ENCODE measurements at regions not wholly inside any gene's neighbourhood (a gene's known extent, or its start where the extent isn't known, plus 50 kb on each side); places are given as distances from the start of the nearest gene placed in this dataset.
A peak's percentile ranks its signal among the peaks of the same experiment; 100 is the strongest.

- ChIA-PET CTCF (no interaction called here), POLR2A (no interaction called here)
- Histone ChIP-seq H3K79me2 (ENCODE audit: control insufficient read depth, insufficient read depth, low read length) (no peaks in the 10 kb centered on the region), H3K27ac (ENCODE audit: insufficient read depth, low read depth, low read length) (no peak overlapping the region), H3K9ac (replicated peaks; ENCODE audit: extremely low read depth, insufficient read depth, low read length) (no peak overlapping the region), H3K27me3 (ENCODE audit: control insufficient read depth in 2 of 2, insufficient read depth in 2 of 2, low read length in 2 of 2) (no peaks in the 10 kb centered on the region), H4K20me1 (replicated peaks; ENCODE audit: control insufficient read depth, extremely low read depth, insufficient read depth, low read length) (no peaks in the 10 kb centered on the region), H3K4me3 (replicated peaks in 1 of 3; ENCODE audit: insufficient read depth in 1 of 3, low read depth in 1 of 3, low read length in 3 of 3) (no peak overlapping the region), H3K4me2 (ENCODE audit: insufficient read depth, low read length) (no peak overlapping the region), H3K36me3 (ENCODE audit: control insufficient read depth in 2 of 2, extremely low read depth in 1 of 2, insufficient read depth in 2 of 2, low read length in 2 of 2) (no peaks in the 10 kb centered on the region), H2AFZ (ENCODE audit: low read depth, low read length) (peak overlapping the region; percentile 46), H3K9me3 (replicated peaks; ENCODE audit: control insufficient read depth, insufficient read depth, low read length) (no peaks in the 10 kb centered on the region), H3K9me1 (replicated peaks; ENCODE audit: control insufficient read depth, extremely low read depth, insufficient read depth, low read length) (no peaks in the 10 kb centered on the region), H3K4me1 (ENCODE audit: control insufficient read depth, extremely low read depth, insufficient read depth, low read length) (no peaks in the 10 kb centered on the region)
- FAIRE-seq, result no peak
- no TSS peak for BruUV-seq (replicated peaks)
- no peak for DNase-seq (ENCODE audit: low read depth, low spot score)
- dilution Hi-C loops (cut with MboI; ENCODE audit: extremely low pct_ligation_motif_present, low sequenced_read_pairs) (no loop called here), intact Hi-C loops (cut with micrococcal nuclease) (no loop called here)
- TF ChIP-seq, protein P1, sequence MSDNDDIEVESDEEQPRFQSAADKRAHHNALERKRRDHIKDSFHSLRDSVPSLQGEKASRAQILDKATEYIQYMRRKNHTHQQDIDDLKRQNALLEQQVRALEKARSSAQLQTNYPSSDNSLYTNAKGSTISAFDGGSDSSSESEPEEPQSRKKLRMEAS (IDR thresholded peaks at IDR 0.05; ENCODE audit: insufficient read depth, insufficient read length), result no peak
- TF ChIP-seq EZH2 (IDR thresholded peaks at IDR 0.05; ENCODE audit: borderline replicate concordance, low read depth, low read length, severe bottlenecking) (no peak), POLR2AphosphoS5 (IDR thresholded peaks at IDR 0.05; ENCODE audit: insufficient read depth, low read depth, low read length) (no peak), POLR2A (IDR thresholded peaks at IDR 0.05; ENCODE audit: low read depth, low read length) (no peak), GATA2 (IDR thresholded peaks at IDR 0.05; ENCODE audit: insufficient read depth, insufficient read length, low read depth, low read length) (no peak), JUN (IDR thresholded peaks at IDR 0.05; ENCODE audit: borderline replicate concordance, insufficient read depth, insufficient read length, low read depth) (no peak), MYC (IDR thresholded peaks at IDR 0.05; ENCODE audit: low read depth, low read length) (no peak)
Measured at GRCh38 chr13:64675255-64675892, 2554.8 kb downstream of the PCDH9 start.

DNA sequence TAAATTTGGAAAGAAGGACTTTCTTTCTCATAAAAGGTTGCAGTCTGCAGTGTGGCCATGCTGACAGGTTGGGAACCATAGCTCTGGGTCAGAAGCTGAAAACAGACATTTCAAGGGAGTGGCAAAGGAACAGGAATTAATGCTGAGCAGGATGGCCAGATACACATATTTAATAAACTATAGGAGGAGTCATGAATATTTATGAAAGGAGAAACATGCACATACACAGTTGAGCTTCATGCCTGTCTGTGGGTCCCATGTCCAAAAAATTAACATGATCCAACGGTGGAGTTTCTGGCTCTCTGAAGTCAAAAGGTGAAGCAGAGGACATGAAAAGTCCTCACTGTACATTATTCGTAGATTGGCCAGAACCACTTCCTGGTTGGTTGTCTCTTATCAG lies 2556.0 kb downstream of the PCDH9 start:
- no peak overlapping the region for H3K4me3 ChIP-seq (replicated peaks in 1 of 3; ENCODE audit: insufficient read depth in 1 of 3, low read depth in 1 of 3, low read length in 3 of 3)
- no peaks in the 10 kb centered on the region for H3K36me3 ChIP-seq (ENCODE audit: control insufficient read depth in 2 of 2, extremely low read depth in 1 of 2, insufficient read depth in 2 of 2, low read length in 2 of 2)
- no peaks in the 10 kb centered on the region for H3K79me2 ChIP-seq (ENCODE audit: control insufficient read depth, insufficient read depth, low read length)
- no peak overlapping the region for H3K4me2 ChIP-seq (ENCODE audit: insufficient read depth, low read length)
- dilution Hi-C loops (cut with MboI; ENCODE audit: extremely low pct_ligation_motif_present, low sequenced_read_pairs) (no loop called here), intact Hi-C loops (cut with micrococcal nuclease) (no loop called here)
- H4K20me1 ChIP-seq (replicated peaks; ENCODE audit: control insufficient read depth, extremely low read depth, insufficient read depth, low read length), result no peaks in the 10 kb centered on the region
- DNase-seq (ENCODE audit: low read depth, low spot score) (no peak), FAIRE-seq (no peak)
- no peak overlapping the region for H3K27ac ChIP-seq (ENCODE audit: insufficient read depth, low read depth, low read length)
- ChIA-PET CTCF (interaction anchor here (1.4 kb wide), 1 partner anchor 23 kb away, joined by 5 read pairs; no protein-coding TSS in a partner anchor), POLR2A (no interaction called here)
- H3K4me1 ChIP-seq (ENCODE audit: control insufficient read depth, extremely low read depth, insufficient read depth, low read length), result no peaks in the 10 kb centered on the region
- H3K9ac ChIP-seq (replicated peaks; ENCODE audit: extremely low read depth, insufficient read depth, low read length), result no peak overlapping the region
- H3K9me1 ChIP-seq (replicated peaks; ENCODE audit: control insufficient read depth, extremely low read depth, insufficient read depth, low read length), result no peaks in the 10 kb centered on the region
- peak overlapping the region; percentile 35 for H2AFZ ChIP-seq (ENCODE audit: low read depth, low read length)
- no TSS peak for BruUV-seq (replicated peaks)
- no peaks in the 10 kb centered on the region for H3K27me3 ChIP-seq (ENCODE audit: control insufficient read depth in 2 of 2, insufficient read depth in 2 of 2, low read length in 2 of 2)
- TF ChIP-seq, protein P1 (IDR thresholded peaks at IDR 0.05; ENCODE audit: insufficient read depth, insufficient read length), result no peak
- TF ChIP-seq POLR2A (IDR thresholded peaks at IDR 0.05; ENCODE audit: low read depth, low read length) (no peak), FOS (IDR thresholded peaks at IDR 0.05; ENCODE audit: borderline replicate concordance, insufficient read depth, low read length) (no peak), CTCF (IDR thresholded peaks at IDR 0.05; ENCODE audit: extremely low read depth in 1 of 2, insufficient read depth in 1 of 2, low read depth in 1 of 2, low read length in 2 of 2) (no peak), EZH2 (IDR thresholded peaks at IDR 0.05; ENCODE audit: borderline replicate concordance, low read depth, low read length, severe bottlenecking) (no peak), GATA2 (IDR thresholded peaks at IDR 0.05; ENCODE audit: insufficient read depth, insufficient read length, low read depth, low read length) (no peak), MYC (IDR thresholded peaks at IDR 0.05; ENCODE audit: low read depth, low read length) (no peak), JUN (IDR thresholded peaks at IDR 0.05; ENCODE audit: borderline replicate concordance, insufficient read depth, insufficient read length, low read depth) (no peak), POLR2AphosphoS5 (IDR thresholded peaks at IDR 0.05; ENCODE audit: insufficient read depth, low read depth, low read length) (no peak)
- no peaks in the 10 kb centered on the region for H3K9me3 ChIP-seq (replicated peaks; ENCODE audit: control insufficient read depth, insufficient read depth, low read length)

All from endothelial cell of umbilical vein (primary cell).